ENCODE measurements at regions not wholly inside any gene's neighbourhood (a gene's known extent, or its start where the extent isn't known, plus 50 kb on each side); places are given as distances from the start of the nearest gene placed in this dataset.

- peak; percentile 10 to 45 for DNase-seq
Measured at GRCh38 chr10:123582084-123582989, 83.8 kb upstream of the GPR26 start.

- DNase-seq = peak in 1 of 2 experiments; percentile 40
Measured at GRCh38 chr10:123583639-123584418, 82.3 kb upstream of the GPR26 start.

GRCh38 chr10:123584419-123584775 is 81.8 kb upstream of the GPR26 start:
- DNase-seq = no peak

GRCh38 chr10:123585477-123586445 is 80.4 kb upstream of the GPR26 start:
- DNase-seq = no peak

- DNase-seq = no peak
Measured at GRCh38 chr10:123587110-123587509, 79.0 kb upstream of the GPR26 start.

GRCh38 chr10:123588386-123588914 is 77.7 kb upstream of the GPR26 start:
- no peak for DNase-seq

GRCh38 chr10:123595661-123596060 is 70.5 kb upstream of the GPR26 start:
- DNase-seq = no peak

- DNase-seq = no peak
Measured at GRCh38 chr10:123597676-123598075, 68.5 kb upstream of the GPR26 start.

- DNase-seq = no peak
Measured at GRCh38 chr10:123599366-123599849, 66.7 kb upstream of the GPR26 start.

- DNase-seq = no peak
Measured at GRCh38 chr10:123600177-123600576, 66.0 kb upstream of the GPR26 start.

GRCh38 chr10:123603130-123603529 is 63.0 kb upstream of the GPR26 start:
- DNase-seq = no peak

GRCh38 chr10:123604506-123604905 is 61.6 kb upstream of the GPR26 start:
- DNase-seq = no peak

GRCh38 chr10:123606006-123606405 is 60.1 kb upstream of the GPR26 start:
- no peak for DNase-seq

GRCh38 chr10:123606955-123607354 is 59.2 kb upstream of the GPR26 start:
- no peak for DNase-seq

- DNase-seq = no peak
Measured at GRCh38 chr10:123607386-123607785, 58.8 kb upstream of the GPR26 start.

GRCh38 chr10:123608047-123608446 is 58.1 kb upstream of the GPR26 start:
- DNase-seq = no peak

- DNase-seq = no peak
Measured at GRCh38 chr10:123611243-123611642, 54.9 kb upstream of the GPR26 start.

GRCh38 chr10:123611876-123612275 is 54.3 kb upstream of the GPR26 start:
- no peak for DNase-seq

GRCh38 chr10:123613346-123613850 is 52.8 kb upstream of the GPR26 start:
- no peak for DNase-seq

- DNase-seq = no peak
Measured at GRCh38 chr10:123614888-123615287, 51.3 kb upstream of the GPR26 start.

Measured in NCI-H446 (cell line).